NB4 (cell line): ENCODE measurements at regions not wholly inside any gene's neighbourhood (a gene's known extent, or its start where the extent isn't known, plus 50 kb on each side); places are given as distances from the start of the nearest gene placed in this dataset.

ENCODE experiments used
- DNase-seq: peaks from one replicate; pipeline ENCODE4 v3.0.0; 2010; ENCODE audit warnings: low read depth
- H3K4me3 ChIP-seq: one replicate; pipeline ENCODE4 v1.5.1; 2011; ENCODE audit warnings: mild to moderate bottlenecking, low read depth, low read length, moderate library complexity
- CTCF ChIP-seq: IDR thresholded peaks from one replicate; pipeline ENCODE4 v1.5.1; 2012; ENCODE audit warnings: low read depth, low read length
- MAX ChIP-seq: IDR thresholded peaks from 2 replicates; pipeline ENCODE4 v1.6.1; 2011; ENCODE audit warnings: low read depth, low read length
- MYC ChIP-seq: IDR thresholded peaks from 2 replicates; pipeline ENCODE4 v1.6.1; 2011; ENCODE audit warnings: low read depth, low read length
- POLR2A ChIP-seq: IDR thresholded peaks from 2 replicates; pipeline ENCODE4 v1.6.1; 2011; ENCODE audit warnings: mild to moderate bottlenecking; ENCODE audit not compliant: insufficient read length; ENCODE audit errors: extremely low read depth

DNA sequence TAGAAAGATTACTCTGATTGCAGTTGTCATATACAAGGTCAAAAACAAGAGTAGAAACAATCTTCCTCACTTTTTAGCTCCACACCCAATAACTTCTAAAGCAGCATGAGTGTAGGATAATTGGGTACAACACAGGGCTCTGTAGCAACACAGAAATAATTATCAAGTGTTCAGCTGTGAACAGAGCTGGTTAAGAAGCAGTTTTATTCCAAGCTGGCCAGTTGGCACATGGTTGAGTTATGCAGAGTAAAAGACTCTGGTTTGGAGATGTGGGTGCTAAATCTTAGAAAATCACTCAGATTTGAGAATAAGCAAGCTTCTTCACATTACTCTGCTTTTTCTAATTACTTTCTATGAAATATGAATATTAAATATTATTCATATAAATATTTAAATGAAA is 118.5 kb downstream of the KIF2B start:
- no peak for DNase-seq
- TF ChIP-seq MAX (no peak), CTCF (no peak), POLR2A (no peak), MYC (no peak)
- no peak overlapping the region for H3K4me3 ChIP-seq

GRCh38 chr17:53942436-53942835 is 119.7 kb downstream of the KIF2B start:
- DNase-seq: no peak
- no peak overlapping the region for H3K4me3 ChIP-seq
- TF ChIP-seq CTCF (no peak), POLR2A (no peak), MYC (no peak)

DNA sequence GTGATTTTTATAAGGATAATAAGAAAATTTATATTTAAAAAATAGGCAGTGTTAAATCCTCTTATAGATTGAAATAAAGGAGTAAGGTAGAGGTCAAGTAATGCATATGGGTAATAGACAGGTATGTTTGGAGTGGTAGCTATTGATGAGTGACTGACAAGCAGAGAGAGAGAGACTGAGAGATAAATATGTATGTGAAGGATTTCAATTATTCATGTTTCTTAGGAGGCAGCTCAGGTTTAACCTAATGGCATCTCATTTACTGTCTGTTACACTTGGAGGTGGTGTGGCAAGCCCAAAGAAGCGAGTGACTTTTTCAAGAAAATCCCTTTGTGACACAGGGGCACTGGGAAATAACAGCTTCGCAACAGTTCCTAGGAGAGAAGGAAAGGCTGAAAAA is 120.2 kb downstream of the KIF2B start:
- no peak for DNase-seq
- H3K4me3 ChIP-seq: no peak overlapping the region
- TF ChIP-seq MAX: no peak
- no peak for TF ChIP-seq CTCF
- no peak for TF ChIP-seq POLR2A
- no peak for TF ChIP-seq MYC

DNA sequence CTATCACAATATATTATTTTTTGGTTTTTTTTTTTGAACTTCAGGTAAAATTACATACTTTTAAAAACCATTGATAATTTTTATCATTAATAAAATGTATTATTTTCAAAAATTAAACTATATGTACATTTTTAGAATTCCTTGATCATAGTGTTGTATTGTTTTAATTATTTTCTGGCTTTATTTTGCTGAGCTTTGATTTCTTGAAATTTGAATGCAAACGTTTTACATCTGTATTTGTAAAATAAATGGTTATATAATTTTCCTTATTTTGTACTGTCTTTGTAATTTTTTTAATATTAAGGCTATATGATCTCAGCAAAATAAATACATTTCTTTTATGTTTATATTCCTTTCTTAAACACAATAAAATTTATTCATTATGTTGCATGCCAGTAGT is 125.6 kb downstream of the KIF2B start:
- no peak overlapping the region for H3K4me3 ChIP-seq
- no peak for TF ChIP-seq POLR2A
- TF ChIP-seq CTCF: no peak
- TF ChIP-seq MAX: no peak
- TF ChIP-seq MYC: no peak
- no peak for DNase-seq

GRCh38 chr17:53949473-53950090 is 126.9 kb downstream of the KIF2B start:
- no peak overlapping the region for H3K4me3 ChIP-seq
- DNase-seq: no peak
- TF ChIP-seq MAX (no peak), MYC (no peak), CTCF (no peak)

- TF ChIP-seq MYC: no peak
- TF ChIP-seq CTCF: peak; percentile 20
- TF ChIP-seq POLR2A: no peak
- TF ChIP-seq MAX: no peak
- no peak overlapping the region for H3K4me3 ChIP-seq
- peak; percentile 12 for DNase-seq
Measured at GRCh38 chr17:53950207-53950857, 127.6 kb downstream of the KIF2B start.
